ENCODE measurements at regions not wholly inside any gene's neighbourhood (a gene's known extent, or its start where the extent isn't known, plus 50 kb on each side); places are given as distances from the start of the nearest gene placed in this dataset.
"Not testable (repeated sequence)": the region's sequence is repeated elsewhere in the genome, so short reads cannot be mapped to it uniquely, and the experiment has no call there.

DNA sequence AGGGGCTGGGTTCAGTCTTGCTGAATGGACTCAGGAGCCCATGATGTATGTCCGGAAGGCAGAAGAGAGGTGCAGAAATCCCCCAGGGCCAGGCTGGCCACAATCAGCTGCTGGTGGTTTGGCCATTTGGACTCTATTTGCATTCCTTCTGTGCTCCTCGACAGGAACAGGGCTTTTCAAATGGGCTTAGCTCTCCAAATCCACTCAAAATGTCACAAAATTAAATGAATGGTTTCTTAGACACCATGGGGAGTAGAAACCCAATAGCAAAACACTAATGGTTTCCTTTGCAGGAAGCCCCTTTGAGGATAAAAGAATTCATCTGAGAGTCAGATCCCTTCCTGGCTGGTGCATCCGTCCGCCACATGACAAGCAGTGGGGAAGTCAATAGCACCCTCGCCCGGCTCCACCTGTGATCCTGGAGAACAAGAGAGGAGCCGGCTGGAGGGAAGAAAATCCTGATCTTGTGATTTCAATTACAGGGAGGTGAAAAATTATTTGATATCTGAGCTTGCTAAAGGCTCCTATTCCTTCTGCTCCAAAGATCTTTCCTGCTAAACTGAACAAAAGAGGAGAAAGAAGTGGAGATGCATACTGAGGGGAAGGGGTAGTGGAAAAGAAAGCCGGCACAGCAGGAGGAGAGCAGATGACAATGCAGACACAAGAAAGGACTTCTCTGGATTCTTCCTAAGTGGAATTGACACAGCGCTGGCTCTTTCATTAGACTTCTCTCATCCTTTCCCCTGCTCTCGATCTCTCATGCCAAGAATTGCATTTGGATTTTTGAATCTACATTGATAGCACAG, 190.7 kb downstream of the C7orf25 start:
- no peaks in the 10 kb centered on the region for H3K9me3 ChIP-seq (ENCODE audit: insufficient read depth, low read depth, low read length)
- no peak overlapping the region for H3K27ac ChIP-seq (ENCODE audit: low read length)
- H3K27me3 ChIP-seq (ENCODE audit: insufficient read depth, low read length): no peaks in the 10 kb centered on the region
- no peaks in the 10 kb centered on the region for H3K36me3 ChIP-seq (ENCODE audit: insufficient read depth, low read depth, low read length)
- H3K4me3 ChIP-seq (ENCODE audit: low read length): no peak overlapping the region
- H3K4me1 ChIP-seq (ENCODE audit: insufficient read depth, low read length): peaks cover 12% of the 10 kb centered on the region; the same call in 1 of the 2 replicates
- no peak overlapping the region for H3K9ac ChIP-seq (ENCODE audit: low read depth, low read length)

DNA sequence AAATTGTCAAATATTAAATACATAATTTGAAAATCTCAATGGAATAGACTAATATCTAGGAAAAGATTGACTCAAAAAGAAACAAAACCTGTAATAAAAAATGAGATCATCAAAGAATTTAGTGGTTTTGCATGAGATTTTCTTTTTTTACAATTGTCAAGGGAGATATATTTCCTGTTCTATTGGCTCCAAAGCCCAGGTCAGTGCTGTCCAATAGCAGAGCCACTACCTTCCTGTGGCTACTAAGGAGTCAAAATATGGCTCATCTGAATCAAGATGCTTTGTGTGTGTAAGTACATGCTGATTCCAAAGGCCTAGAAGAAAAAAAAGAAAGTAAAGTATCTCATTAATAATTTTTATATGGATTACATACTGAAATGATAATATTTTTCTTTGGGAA, 191.9 kb downstream of the C7orf25 start:
- H3K27ac ChIP-seq (ENCODE audit: low read length): no peak overlapping the region
- H3K27me3 ChIP-seq (ENCODE audit: insufficient read depth, low read length): no peaks in the 10 kb centered on the region
- peaks cover 12% of the 10 kb centered on the region; the same call in 1 of the 2 replicates for H3K4me1 ChIP-seq (ENCODE audit: insufficient read depth, low read length)
- no peak overlapping the region for H3K4me3 ChIP-seq (ENCODE audit: low read length)
- H3K9me3 ChIP-seq (ENCODE audit: insufficient read depth, low read depth, low read length): no peaks in the 10 kb centered on the region
- H3K9ac ChIP-seq (ENCODE audit: low read depth, low read length): no peak overlapping the region
- no peaks in the 10 kb centered on the region for H3K36me3 ChIP-seq (ENCODE audit: insufficient read depth, low read depth, low read length)

DNA sequence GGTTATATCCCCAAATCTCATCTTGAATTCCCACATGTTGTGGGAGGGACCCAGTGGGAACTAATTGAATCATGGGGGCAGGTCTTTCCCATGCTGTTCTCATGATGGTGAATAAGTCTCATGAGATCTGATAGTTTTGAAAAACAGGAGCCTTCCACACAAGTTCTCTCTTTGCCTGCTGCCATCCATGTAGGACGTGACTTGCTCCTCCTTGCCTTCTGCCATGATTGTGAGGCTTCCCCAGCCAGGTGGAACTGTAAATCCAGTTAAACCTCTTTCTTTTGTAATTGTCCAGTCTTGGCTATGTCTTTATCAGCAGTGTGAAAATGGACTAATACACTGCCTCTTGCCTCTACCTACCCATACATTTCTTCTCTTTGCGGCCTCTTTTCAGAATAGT, 193.4 kb downstream of the C7orf25 start:
- not testable (repeated sequence) for H3K27ac ChIP-seq (ENCODE audit: low read length); H3K36me3 ChIP-seq (ENCODE audit: insufficient read depth, low read depth, low read length); H3K9ac ChIP-seq (ENCODE audit: low read depth, low read length); H3K9me3 ChIP-seq (ENCODE audit: insufficient read depth, low read depth, low read length); H3K4me3 ChIP-seq (ENCODE audit: low read length); H3K27me3 ChIP-seq (ENCODE audit: insufficient read depth, low read length)
- H3K4me1 ChIP-seq (ENCODE audit: insufficient read depth, low read length): peaks cover 12% of the 10 kb centered on the region; the same call in 1 of the 2 replicates

DNA sequence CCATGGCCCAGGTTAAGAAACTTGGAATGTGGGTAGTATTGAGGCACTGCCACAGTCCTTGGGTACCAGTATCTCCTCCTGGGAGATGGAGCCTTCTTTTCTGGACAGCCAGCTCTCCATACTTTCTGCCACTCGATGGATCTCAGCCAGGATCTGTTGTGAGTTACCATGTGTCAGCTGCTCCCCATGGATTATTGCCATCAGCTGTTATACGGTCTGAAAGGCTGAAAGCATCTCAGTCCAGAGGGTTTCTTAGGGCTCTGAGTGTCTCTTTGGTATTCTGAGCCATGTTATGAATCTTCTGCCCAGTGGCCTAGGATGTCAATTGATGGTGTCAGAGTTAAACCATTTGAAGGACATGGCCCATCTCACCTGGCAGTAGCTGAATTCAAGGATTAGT, 197.5 kb downstream of the C7orf25 start:
- Histone ChIP-seq H3K4me3 (ENCODE audit: low read length) (no peak overlapping the region), H3K27ac (ENCODE audit: low read length) (no peak overlapping the region), H3K9me3 (ENCODE audit: insufficient read depth, low read depth, low read length) (peaks cover 7% of the 10 kb centered on the region), H3K4me1 (ENCODE audit: insufficient read depth, low read length) (no peaks in the 10 kb centered on the region), H3K27me3 (ENCODE audit: insufficient read depth, low read length) (no peaks in the 10 kb centered on the region), H3K9ac (ENCODE audit: low read depth, low read length) (no peak overlapping the region), H3K36me3 (ENCODE audit: insufficient read depth, low read depth, low read length) (no peaks in the 10 kb centered on the region)

DNA sequence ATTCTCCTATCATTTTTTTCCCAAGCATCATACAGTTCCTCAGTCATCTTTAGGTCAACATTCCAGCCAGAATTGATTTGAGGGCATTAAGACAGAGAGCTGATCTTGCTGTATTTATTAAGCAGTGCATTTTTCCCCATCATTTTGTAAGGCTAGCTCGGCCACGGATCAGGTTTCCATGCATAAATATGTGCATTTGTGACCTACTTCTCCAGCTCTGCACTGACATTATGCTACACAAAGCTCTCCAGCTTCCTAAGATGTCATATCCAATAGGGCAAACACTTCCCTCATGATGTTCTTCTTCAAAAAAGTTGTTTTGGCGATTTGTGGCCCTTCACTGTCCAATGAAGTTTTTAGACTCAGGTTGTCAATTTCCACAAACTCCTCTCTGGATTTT, 202.6 kb downstream of the C7orf25 start:
- no peak overlapping the region for H3K9ac ChIP-seq (ENCODE audit: low read depth, low read length)
- H3K4me3 ChIP-seq (ENCODE audit: low read length): no peak overlapping the region
- no peaks in the 10 kb centered on the region for H3K4me1 ChIP-seq (ENCODE audit: insufficient read depth, low read length)
- peaks cover 7% of the 10 kb centered on the region for H3K9me3 ChIP-seq (ENCODE audit: insufficient read depth, low read depth, low read length)
- H3K27me3 ChIP-seq (ENCODE audit: insufficient read depth, low read length): no peaks in the 10 kb centered on the region
- H3K27ac ChIP-seq (ENCODE audit: low read length): no peak overlapping the region
- H3K36me3 ChIP-seq (ENCODE audit: insufficient read depth, low read depth, low read length): no peaks in the 10 kb centered on the region

DNA sequence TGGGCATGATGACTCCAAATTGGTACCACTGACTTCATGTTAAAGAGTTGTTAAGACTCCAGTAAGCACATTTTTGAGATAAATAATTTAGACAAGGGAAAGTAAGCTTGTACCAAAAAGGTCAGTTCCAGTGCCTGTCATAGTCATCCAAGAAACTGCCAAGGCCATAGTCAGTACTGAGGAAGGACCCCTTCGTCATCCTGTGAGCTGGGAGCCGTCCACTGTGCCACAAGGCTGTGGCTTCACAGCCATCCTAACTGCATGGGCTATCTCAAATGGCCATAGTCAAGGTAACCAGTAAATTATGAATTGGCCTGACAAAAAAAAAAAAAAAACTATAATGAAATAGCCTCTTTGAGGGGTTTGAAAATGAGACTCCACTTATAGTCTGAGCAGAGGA, 207.2 kb downstream of the C7orf25 start:
- H3K27ac ChIP-seq (ENCODE audit: low read length): no peak overlapping the region
- H3K4me3 ChIP-seq (ENCODE audit: low read length): no peak overlapping the region
- no peaks in the 10 kb centered on the region for H3K36me3 ChIP-seq (ENCODE audit: insufficient read depth, low read depth, low read length)
- no peaks in the 10 kb centered on the region for H3K27me3 ChIP-seq (ENCODE audit: insufficient read depth, low read length)
- no peaks in the 10 kb centered on the region for H3K4me1 ChIP-seq (ENCODE audit: insufficient read depth, low read length)
- H3K9ac ChIP-seq (ENCODE audit: low read depth, low read length): no peak overlapping the region
- no peaks in the 10 kb centered on the region for H3K9me3 ChIP-seq (ENCODE audit: insufficient read depth, low read depth, low read length)

DNA sequence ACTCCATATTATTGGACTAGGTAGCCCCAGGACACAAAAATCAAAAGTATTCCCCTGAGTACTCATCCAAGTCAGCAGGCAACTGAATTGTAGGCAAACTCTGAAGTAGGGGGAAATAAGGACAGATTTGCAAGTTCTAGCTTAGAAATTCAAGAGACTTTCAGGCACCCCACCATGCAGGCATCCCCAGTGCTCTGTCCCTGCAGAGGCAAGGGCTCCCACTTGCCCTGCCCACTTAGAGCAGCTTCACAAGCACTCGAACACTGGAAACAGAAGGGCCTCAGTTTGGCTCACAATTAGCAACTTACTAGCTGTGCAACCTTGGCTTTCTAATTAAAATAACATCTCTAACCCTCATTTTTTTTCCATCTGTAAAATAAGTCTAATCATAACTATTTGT, 209.2 kb downstream of the C7orf25 start:
- no peaks in the 10 kb centered on the region for H3K4me1 ChIP-seq (ENCODE audit: insufficient read depth, low read length)
- H3K9ac ChIP-seq (ENCODE audit: low read depth, low read length): no peak overlapping the region
- H3K27me3 ChIP-seq (ENCODE audit: insufficient read depth, low read length): no peaks in the 10 kb centered on the region
- no peak overlapping the region for H3K4me3 ChIP-seq (ENCODE audit: low read length)
- H3K27ac ChIP-seq (ENCODE audit: low read length): no peak overlapping the region
- no peaks in the 10 kb centered on the region for H3K9me3 ChIP-seq (ENCODE audit: insufficient read depth, low read depth, low read length)
- H3K36me3 ChIP-seq (ENCODE audit: insufficient read depth, low read depth, low read length): no peaks in the 10 kb centered on the region

DNA sequence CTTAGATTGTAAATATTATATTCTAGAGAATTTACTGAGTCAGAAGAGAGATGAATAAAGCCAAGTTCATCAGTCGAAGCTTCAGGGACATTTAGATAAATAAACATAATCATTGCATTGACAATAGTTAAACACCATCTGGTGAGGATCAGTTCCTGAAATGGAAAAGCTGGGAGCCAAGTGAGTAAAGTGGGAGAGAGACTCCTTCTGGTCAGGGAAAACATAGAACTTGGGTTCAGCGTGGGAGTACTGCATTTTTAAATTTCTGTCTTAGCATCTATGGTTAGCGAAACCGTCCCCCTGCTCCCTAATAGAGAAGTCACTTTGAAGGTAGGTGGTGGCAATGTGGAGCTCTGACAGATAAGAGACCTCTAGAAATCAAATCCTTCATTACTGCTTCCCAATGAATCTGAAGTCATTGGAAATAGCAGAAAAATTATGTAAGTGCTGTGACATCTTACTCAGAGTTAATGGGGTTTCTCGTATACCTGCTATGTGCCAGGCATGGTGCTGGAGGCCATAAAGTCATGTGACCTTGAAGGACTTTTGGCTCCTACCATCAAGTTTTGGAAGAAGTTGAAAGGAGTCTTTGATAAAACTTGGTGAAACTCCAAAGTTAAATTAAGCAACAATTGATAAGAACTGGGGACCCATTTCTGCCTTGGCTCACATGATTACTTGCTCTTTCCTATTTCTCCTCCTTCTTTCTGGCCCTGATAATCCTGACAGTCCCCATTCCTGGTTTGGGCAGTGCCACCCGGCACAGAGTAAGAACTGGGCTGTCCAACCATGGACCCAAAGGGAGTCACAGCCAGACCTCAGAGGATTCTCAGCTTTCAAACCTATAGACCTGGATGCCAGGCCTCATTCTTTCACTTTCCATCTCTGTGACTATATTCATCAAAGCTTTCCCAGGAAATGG, 211.2 kb downstream of the C7orf25 start:
- H3K27ac ChIP-seq (ENCODE audit: low read length): no peak overlapping the region
- no peaks in the 10 kb centered on the region for H3K36me3 ChIP-seq (ENCODE audit: insufficient read depth, low read depth, low read length)
- H3K4me3 ChIP-seq (ENCODE audit: low read length): no peak overlapping the region
- H3K9ac ChIP-seq (ENCODE audit: low read depth, low read length): no peak overlapping the region
- no peaks in the 10 kb centered on the region for H3K27me3 ChIP-seq (ENCODE audit: insufficient read depth, low read length)
- no peaks in the 10 kb centered on the region for H3K4me1 ChIP-seq (ENCODE audit: insufficient read depth, low read length)
- no peaks in the 10 kb centered on the region for H3K9me3 ChIP-seq (ENCODE audit: insufficient read depth, low read depth, low read length)

DNA sequence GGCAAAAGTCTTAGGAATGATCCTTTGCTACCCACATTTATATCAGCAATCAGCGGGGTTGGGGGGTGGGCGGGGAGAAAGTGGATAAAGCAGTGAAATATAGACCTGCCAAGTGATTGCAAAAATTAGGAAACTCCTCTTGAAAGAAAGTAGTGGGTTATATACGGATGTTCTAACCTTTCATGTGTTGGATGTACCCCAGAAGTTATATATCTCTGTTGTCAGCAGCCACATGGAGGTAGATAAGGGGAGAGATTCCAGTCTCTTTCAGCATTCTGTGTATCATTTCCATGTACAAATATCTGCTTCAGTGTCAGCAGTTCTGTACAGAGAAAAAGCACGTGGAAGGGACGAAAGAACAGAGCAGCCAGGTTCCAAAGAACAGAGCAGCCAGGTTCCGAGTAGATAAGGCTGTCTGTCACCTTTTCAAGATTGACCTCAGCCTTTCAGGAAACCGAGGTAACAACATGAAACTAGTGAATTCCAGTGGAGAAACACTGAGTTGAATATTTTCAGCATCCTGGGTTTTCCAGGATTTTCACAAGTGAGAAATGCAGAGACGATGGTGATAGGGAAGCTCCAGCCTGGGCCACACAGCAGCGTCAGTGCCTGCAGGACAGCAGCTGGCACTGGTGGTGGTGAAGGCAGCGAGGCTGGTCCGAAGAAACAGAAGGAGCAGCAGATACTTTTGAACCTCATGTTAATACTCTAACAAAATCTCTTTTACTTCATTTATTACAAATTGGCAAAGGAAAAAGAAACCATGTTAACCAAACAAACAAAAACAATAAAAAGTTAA, 212.3 kb downstream of the C7orf25 start:
- Histone ChIP-seq H3K27ac (ENCODE audit: low read length) (no peak overlapping the region), H3K9ac (ENCODE audit: low read depth, low read length) (no peak overlapping the region), H3K36me3 (ENCODE audit: insufficient read depth, low read depth, low read length) (no peaks in the 10 kb centered on the region), H3K9me3 (ENCODE audit: insufficient read depth, low read depth, low read length) (no peaks in the 10 kb centered on the region), H3K27me3 (ENCODE audit: insufficient read depth, low read length) (no peaks in the 10 kb centered on the region), H3K4me1 (ENCODE audit: insufficient read depth, low read length) (no peaks in the 10 kb centered on the region), H3K4me3 (ENCODE audit: low read length) (no peak overlapping the region)

DNA sequence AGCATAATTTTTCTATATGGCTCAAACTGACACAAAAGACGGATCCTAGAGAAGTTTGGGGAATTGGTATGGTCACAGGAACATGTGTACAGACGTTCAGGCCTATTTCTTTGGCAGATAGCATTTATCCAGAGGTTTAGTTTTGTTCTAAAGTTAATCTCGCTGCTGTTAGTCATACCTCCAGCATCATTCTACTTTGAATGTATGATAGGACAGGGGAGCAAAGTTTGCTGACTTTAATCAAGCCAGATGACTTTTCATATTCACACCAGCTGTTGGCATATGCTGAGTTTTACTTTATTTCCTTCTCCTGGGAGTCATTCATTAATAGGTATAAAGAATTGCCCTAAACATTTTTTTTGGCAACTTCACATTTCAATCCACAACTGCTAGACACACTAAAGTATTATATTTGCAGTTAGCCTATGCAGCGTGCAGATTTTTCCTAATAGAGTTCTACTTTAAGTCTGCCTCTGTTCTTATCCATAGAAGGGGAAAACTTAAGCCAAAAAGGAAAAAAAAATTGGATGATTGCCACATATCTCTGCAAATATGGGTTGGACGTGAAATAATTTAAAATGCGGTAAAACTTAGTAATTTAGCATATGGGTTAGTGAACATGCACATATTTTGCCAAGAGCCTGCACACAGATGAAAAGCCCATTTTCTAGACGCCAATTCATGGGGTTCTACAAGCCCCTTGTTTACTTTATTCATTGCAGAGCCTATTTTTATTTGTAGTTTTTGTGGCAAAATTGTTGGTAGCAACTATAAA, 213.1 kb downstream of the C7orf25 start:
- Histone ChIP-seq H3K4me1 (ENCODE audit: insufficient read depth, low read length) (no peaks in the 10 kb centered on the region), H3K27ac (ENCODE audit: low read length) (no peak overlapping the region), H3K4me3 (ENCODE audit: low read length) (no peak overlapping the region), H3K27me3 (ENCODE audit: insufficient read depth, low read length) (no peaks in the 10 kb centered on the region), H3K36me3 (ENCODE audit: insufficient read depth, low read depth, low read length) (no peaks in the 10 kb centered on the region), H3K9ac (ENCODE audit: low read depth, low read length) (no peak overlapping the region), H3K9me3 (ENCODE audit: insufficient read depth, low read depth, low read length) (no peaks in the 10 kb centered on the region)
